ENCODE measurements at regions not wholly inside any gene's neighbourhood (a gene's known extent, or its start where the extent isn't known, plus 50 kb on each side); places are given as distances from the start of the nearest gene placed in this dataset.

GRCh38 chr10:131658476-131659110 lies 242.2 kb upstream of the PPP2R2D start:
- TF ChIP-seq POLR2A (IDR thresholded peaks at IDR 0.05; ENCODE audit: extremely low read depth, insufficient read length): no peak
- TF ChIP-seq MYC (IDR thresholded peaks at IDR 0.05; ENCODE audit: low read depth, low read length): no peak
- no peak for TF ChIP-seq CTCF (IDR thresholded peaks at IDR 0.05; ENCODE audit: low read depth, low read length)
- TF ChIP-seq, protein P1, sequence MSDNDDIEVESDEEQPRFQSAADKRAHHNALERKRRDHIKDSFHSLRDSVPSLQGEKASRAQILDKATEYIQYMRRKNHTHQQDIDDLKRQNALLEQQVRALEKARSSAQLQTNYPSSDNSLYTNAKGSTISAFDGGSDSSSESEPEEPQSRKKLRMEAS (IDR thresholded peaks at IDR 0.05; ENCODE audit: low read depth, low read length): no peak
- H3K4me3 ChIP-seq (ENCODE audit: low read depth, low read length): no peak overlapping the region
- no peak for DNase-seq (ENCODE audit: low read depth)

DNA sequence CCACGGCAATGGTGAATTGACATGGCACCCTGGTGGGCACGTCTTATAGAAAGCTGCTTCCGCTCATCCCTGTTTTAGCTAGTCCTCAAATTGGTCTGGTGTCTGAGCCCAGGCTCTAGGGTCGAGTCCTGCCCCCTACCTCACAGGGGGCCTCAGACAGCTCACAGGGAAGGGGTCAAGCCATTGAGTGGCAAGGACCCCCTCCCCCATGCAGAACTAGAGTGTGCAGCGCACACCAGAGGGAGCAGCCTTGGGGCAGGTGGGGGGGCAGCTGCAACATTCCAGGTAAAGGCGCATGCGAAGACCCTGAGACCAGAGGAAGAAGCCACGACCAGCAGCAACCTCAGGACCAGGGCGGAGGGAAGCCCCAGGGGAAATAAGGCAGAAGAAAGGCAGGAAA lies 240.4 kb upstream of the PPP2R2D start:
- no peak for DNase-seq (ENCODE audit: low read depth)
- TF ChIP-seq POLR2A (IDR thresholded peaks at IDR 0.05; ENCODE audit: extremely low read depth, insufficient read length) (no peak), MYC (IDR thresholded peaks at IDR 0.05; ENCODE audit: low read depth, low read length) (no peak), CTCF (IDR thresholded peaks at IDR 0.05; ENCODE audit: low read depth, low read length) (no peak)
- TF ChIP-seq, protein P1 (IDR thresholded peaks at IDR 0.05; ENCODE audit: low read depth, low read length): no peak

DNA sequence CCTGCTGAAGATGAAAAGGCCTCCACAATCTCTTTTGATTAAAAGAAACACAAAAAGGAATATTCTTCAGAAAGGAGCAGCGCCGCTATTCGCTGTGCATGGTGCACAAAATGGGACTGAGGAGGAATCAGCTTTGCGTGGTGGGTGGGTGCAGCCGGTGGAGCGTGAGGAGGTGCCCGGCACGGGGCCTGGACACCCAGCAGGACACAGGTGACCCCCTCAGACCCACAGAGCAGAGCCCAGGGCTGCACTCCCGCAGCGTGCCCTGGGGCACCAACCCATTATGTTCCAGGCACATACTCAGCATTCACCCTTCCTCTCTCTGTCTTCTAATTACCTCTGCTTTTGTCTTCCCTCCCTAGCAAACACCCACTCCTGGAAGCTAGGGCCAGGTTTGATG lies 238.0 kb upstream of the PPP2R2D start:
- DNase-seq (ENCODE audit: low read depth): no peak
- no peak overlapping the region for H3K4me3 ChIP-seq (ENCODE audit: low read depth, low read length)
- TF ChIP-seq, protein P1 (IDR thresholded peaks at IDR 0.05; ENCODE audit: low read depth, low read length): no peak
- TF ChIP-seq POLR2A (IDR thresholded peaks at IDR 0.05; ENCODE audit: extremely low read depth, insufficient read length): no peak
- TF ChIP-seq MYC (IDR thresholded peaks at IDR 0.05; ENCODE audit: low read depth, low read length): no peak
- no peak for TF ChIP-seq CTCF (IDR thresholded peaks at IDR 0.05; ENCODE audit: low read depth, low read length)

More for the DNA sequence above, 240.4 kb upstream of the PPP2R2D start:
- no peak overlapping the region for H3K4me3 ChIP-seq (ENCODE audit: low read depth, low read length)

- no peak for TF ChIP-seq CTCF (IDR thresholded peaks at IDR 0.05; ENCODE audit: low read depth, low read length)
- TF ChIP-seq POLR2A (IDR thresholded peaks at IDR 0.05; ENCODE audit: extremely low read depth, insufficient read length): no peak
- TF ChIP-seq, protein P1 (IDR thresholded peaks at IDR 0.05; ENCODE audit: low read depth, low read length): no peak
- no peak for TF ChIP-seq MYC (IDR thresholded peaks at IDR 0.05; ENCODE audit: low read depth, low read length)
- H3K4me3 ChIP-seq (ENCODE audit: low read depth, low read length): no peak overlapping the region
- no peak for DNase-seq (ENCODE audit: low read depth)
Observed at GRCh38 chr10:131663351-131663750, 237.5 kb upstream of the PPP2R2D start.

DNA sequence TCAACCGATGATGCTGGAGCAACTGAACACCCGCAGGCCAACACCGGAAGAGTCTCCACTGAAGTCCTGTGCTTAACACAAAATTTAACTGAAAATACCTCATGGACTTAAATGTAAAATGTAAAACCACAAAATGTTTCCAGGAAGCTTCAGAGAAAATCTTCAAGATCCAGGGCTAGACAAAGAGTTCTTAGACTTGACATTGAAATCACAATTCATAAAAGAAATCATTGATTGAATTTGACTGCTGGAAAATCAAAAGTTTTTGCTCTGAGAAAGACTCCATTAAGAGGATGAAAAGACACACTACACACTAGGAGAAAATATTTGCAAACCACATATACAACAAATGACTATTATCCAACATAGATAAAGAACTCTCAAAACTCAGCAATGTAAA lies 234.7 kb upstream of the PPP2R2D start:
- H3K4me3 ChIP-seq (ENCODE audit: low read depth, low read length): no peak overlapping the region
- no peak for TF ChIP-seq CTCF (IDR thresholded peaks at IDR 0.05; ENCODE audit: low read depth, low read length)
- TF ChIP-seq, protein P1 (IDR thresholded peaks at IDR 0.05; ENCODE audit: low read depth, low read length): no peak
- TF ChIP-seq POLR2A (IDR thresholded peaks at IDR 0.05; ENCODE audit: extremely low read depth, insufficient read length): no peak
- no peak for TF ChIP-seq MYC (IDR thresholded peaks at IDR 0.05; ENCODE audit: low read depth, low read length)
- no peak for DNase-seq (ENCODE audit: low read depth)

Measured in NB4 (cell line).